K562 (cell line): ENCODE measurements at regions not wholly inside any gene's neighbourhood (a gene's known extent, or its start where the extent isn't known, plus 50 kb on each side); places are given as distances from the start of the nearest gene placed in this dataset.

Experiments used
- ATAC-seq: fragments of 200-7000 bp; cut with Tn5 transposase; 3 replicates; pipeline ENCODE4 v1.9.1; 2020; ENCODE audit warnings: moderate library complexity
- BruUV-seq: library from RNA; stranded (reverse); fragments of 400-500 nt; replicated peaks from 2 replicates; lab custom pipeline; 2021; lab: Mats Ljungman, UMichigan
- CTCF ChIA-PET: fragments of 300-600 bp; formaldehyde crosslinking; extraction: SDS; loops from one replicate; lab custom pipeline; 2021; ENCODE audit warnings: low intra/inter-chr PET ratio; lab: Yijun Ruan, JAX
- POLR2A ChIA-PET: fragments of 300-600, 350-650 bp; sonication (Branson Sonifier 250); formaldehyde crosslinking; extraction: SDS; loops from one replicate; lab custom pipeline; 2021; ENCODE audit warnings: antibody characterized with exemption, inconsistent platforms; lab: Yijun Ruan, JAX
- DNase-seq, 4 experiments: peaks; one replicate each; pipeline versions ENCODE4 v3.0.0 to v3.0.0-alpha.2; 2011 to 2018; ENCODE audit warnings: low spot score in 3 of 4, mixed read lengths in 3 of 4; ENCODE audit errors: extremely low read depth in 1 of 4
- FAIRE-seq: peaks from 2 replicates; lab custom pipeline; 2011; peaks lifted over from hg19 to GRCh38; lab: Jason Lieb, UNC
- H2AFZ ChIP-seq: 2 replicates; pipeline ENCODE4 v1.6.0; 2011; ENCODE audit warnings: low read depth, low read length, control low read depth, inconsistent platforms
- H3K27ac ChIP-seq: fragments of 200-600 bp; 3 replicates; pipeline ENCODE4 v1.8.0; 2011; ENCODE audit warnings: low read depth, mild to moderate bottlenecking, control low read depth, inconsistent platforms, low read length, moderate library complexity, mixed read lengths; ENCODE audit errors: extremely low read depth
- H3K27me3 ChIP-seq, 2 experiments: fragments of 300-600 bp in 1 of 2; 2 replicates in 1 of 2; 3 replicates in 1 of 2; pipeline versions ENCODE4 v1.6.0 to v1.8.0; 2011; ENCODE audit warnings: inconsistent platforms in 2 of 2, low read length in 2 of 2, mild to moderate bottlenecking in 1 of 2, mixed read lengths in 1 of 2, moderate library complexity in 1 of 2; ENCODE audit not compliant: control insufficient read depth in 2 of 2, insufficient read depth in 2 of 2
- H3K36me3 ChIP-seq: fragments of 300-600 bp; 3 replicates; pipeline ENCODE4 v1.8.0; 2011; ENCODE audit warnings: mild to moderate bottlenecking, low read length, inconsistent platforms; ENCODE audit not compliant: control insufficient read depth, insufficient read depth
- H3K4me1 ChIP-seq, 2 experiments: fragments of 200-600 bp in 1 of 2; replicated peaks in 1 of 2; 2 replicates in 1 of 2; 3 replicates in 1 of 2; pipeline versions ENCODE4 v1.5.1 to v1.8.0; 2011; ENCODE audit warnings: inconsistent platforms in 2 of 2, low read length in 2 of 2, mild to moderate bottlenecking in 1 of 2, mixed read lengths in 1 of 2, moderate library complexity in 1 of 2; ENCODE audit not compliant: control insufficient read depth in 2 of 2, insufficient read depth in 2 of 2
- H3K4me2 ChIP-seq: 2 replicates; pipeline ENCODE4 v1.6.1; 2011; ENCODE audit warnings: low read length, control low read depth, inconsistent platforms, mixed read lengths; ENCODE audit not compliant: insufficient read depth
- H3K4me3 ChIP-seq: fragments of 200-600 bp; sonication (generic), shearing (Covaris generic); 2 replicates; pipeline ENCODE4 v1.5.1; 2016; ENCODE audit warnings: control low read depth, inconsistent platforms
- H3K79me2 ChIP-seq: fragments of 200-600 bp; 3 replicates; pipeline ENCODE4 v1.8.0; 2011; ENCODE audit warnings: low read length, inconsistent platforms; ENCODE audit not compliant: control insufficient read depth, insufficient read depth
- H3K9ac ChIP-seq, 2 experiments: 2 replicates each; pipeline versions ENCODE4 v1.6.0 to v1.6.1; 2011; ENCODE audit warnings: low read depth in 2 of 2, low read length in 2 of 2, control low read depth in 1 of 2, inconsistent platforms in 1 of 2, mild to moderate bottlenecking in 1 of 2, mixed read lengths in 1 of 2; ENCODE audit not compliant: insufficient read depth in 1 of 2
- H3K9me1 ChIP-seq: one replicate; pipeline ENCODE4 v1.6.0; 2011; ENCODE audit warnings: inconsistent platforms, mild to moderate bottlenecking, low read length, moderate library complexity; ENCODE audit not compliant: control insufficient read depth, insufficient read depth
- H3K9me3 ChIP-seq: replicated peaks from 2 replicates; pipeline ENCODE4 v1.5.1; 2011; ENCODE audit warnings: low read depth, low read length, inconsistent platforms; ENCODE audit not compliant: control insufficient read depth, insufficient read depth
- H4K20me1 ChIP-seq: replicated peaks from 2 replicates; pipeline ENCODE4 v1.6.1; 2011; ENCODE audit warnings: low read length, inconsistent platforms, mixed read lengths; ENCODE audit not compliant: control insufficient read depth, insufficient read depth
- ARNT ChIP-seq, 2 experiments: fragments of 450-650 bp; IDR thresholded peaks; 2 replicates each; pipeline ENCODE4 v1.6.1; 2016; ENCODE audit warnings: mild to moderate bottlenecking in 1 of 2
- BCOR ChIP-seq: fragments of 450-650 bp; IDR thresholded peaks from 2 replicates; pipeline ENCODE4 v1.6.1; 2016
- BRF1 ChIP-seq: IDR thresholded peaks from 3 replicates; pipeline ENCODE4 v1.6.1; 2011; ENCODE audit warnings: borderline replicate concordance, mild to moderate bottlenecking; ENCODE audit not compliant: insufficient read length; ENCODE audit errors: extremely low read depth
- CAMTA2 ChIP-seq: fragments of 250-450 bp; sonication (Bioruptor Pico); conservative IDR thresholded peaks from 2 replicates; pipeline ENCODE4 v1.5.1; 2022
- SIN3A ChIP-seq, 2 experiments: fragments of 150-350 bp in 1 of 2; IDR thresholded peaks; 2 replicates each; pipeline ENCODE4 v1.6.1; 2011 to 2016; ENCODE audit warnings: borderline replicate concordance in 2 of 2, low read depth in 2 of 2, low read length in 2 of 2, mild to moderate bottlenecking in 2 of 2, moderate library complexity in 2 of 2; ENCODE audit not compliant: control insufficient read depth in 1 of 2
- ZNF354B ChIP-seq: fragments of 250-450 bp; sonication (Bioruptor Pico); IDR thresholded peaks from 2 replicates; pipeline ENCODE4 v1.4.0; 2020
- ZNF717 ChIP-seq: fragments of 250-450 bp; sonication (Bioruptor Pico); IDR thresholded peaks from 2 replicates; pipeline ENCODE4 v1.5.0; 2021
- ZNF778 ChIP-seq: fragments of 450-650 bp; formaldehyde crosslinking; IDR thresholded peaks from 2 replicates; pipeline ENCODE4 v1.4.0; 2020; ENCODE audit warnings: mild to moderate bottlenecking, moderate library complexity
- WGBS: fragments of 100-300 bp; shearing (Covaris generic); methylation state at CpG from one replicate; pipeline ENCODE4 v1.1.6; 2016; ENCODE audit warnings: low coverage, mixed read lengths; ENCODE audit not compliant: insufficient coverage; ENCODE audit errors: missing lambda C conversion rate; 5-methylcytosine and 5-hydroxymethylcytosine counted together
- in situ Hi-C: fragments of 300-500 bp; cut with MboI; formaldehyde crosslinking; loops from 4 replicates; pipeline ENCODE4 v1.15.0; 2018; ENCODE audit warnings: inconsistent platforms, mixed read lengths
- intact Hi-C: fragments of 100-400 bp; cut with micrococcal nuclease; formaldehyde crosslinking; loops from 2 replicates; pipeline ENCODE4 v1.14.2; 2022
- TF ChIP-seq, protein P1 (sequence below): sonication (generic); formaldehyde crosslinking; IDR thresholded peaks from 2 replicates; pipeline ENCODE4 v1.8.0; 2022; ENCODE audit warnings: mild to moderate bottlenecking, low read depth, missing genetic modification reagents
- TF ChIP-seq, protein P2 (sequence below): fragments of 250-450 bp; sonication (Bioruptor Pico); IDR thresholded peaks from 2 replicates; pipeline ENCODE4 v1.5.0; 2021

DNA sequence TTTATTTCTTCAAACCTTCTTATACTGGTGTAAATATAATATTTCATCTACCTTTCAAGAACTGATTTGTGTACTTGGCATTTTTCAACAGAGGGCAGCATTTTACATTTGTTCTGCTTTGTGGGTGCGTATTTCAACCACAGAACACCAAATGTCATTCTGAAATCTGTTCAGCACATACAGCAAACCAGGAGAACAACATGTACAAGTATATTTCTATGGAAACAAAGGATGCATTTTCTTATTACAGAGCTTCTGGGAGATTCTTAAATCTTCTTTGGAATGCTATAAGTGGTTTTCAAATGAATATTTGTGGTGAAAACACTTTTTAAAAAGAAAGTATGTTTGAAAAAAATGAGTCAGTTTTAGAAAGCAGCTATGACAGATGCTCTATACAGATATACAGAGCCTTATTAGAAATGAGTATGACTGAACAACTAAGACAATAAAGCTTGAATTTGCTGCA, 946.0 kb downstream of the FAM181B start:
- no peak overlapping the region for H2AFZ ChIP-seq
- no TSS peak for BruUV-seq

DNA sequence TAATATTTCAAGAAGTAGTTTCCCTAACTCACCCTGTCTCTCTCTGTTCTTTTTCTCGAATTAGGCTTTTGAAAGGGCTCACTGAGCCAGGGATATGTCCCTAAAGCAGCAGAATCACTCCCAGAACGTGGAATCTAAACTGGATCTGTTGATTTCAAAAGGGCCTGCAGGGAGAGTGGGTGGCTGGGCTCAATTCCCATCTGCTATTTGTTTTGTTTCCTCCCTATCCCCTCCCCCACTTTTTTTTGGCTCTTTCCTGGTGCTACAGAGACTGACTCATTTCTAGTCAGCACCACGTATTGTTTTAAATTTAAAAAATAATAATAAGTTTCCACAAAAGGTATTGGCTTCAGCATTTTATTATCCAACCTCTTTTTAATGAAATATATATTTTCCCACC, 961.5 kb downstream of the FAM181B start:
- Histone ChIP-seq H4K20me1 (no peaks in the 10 kb centered on the region), H3K4me2 (no peak overlapping the region), H3K27ac (no peak overlapping the region), H2AFZ (no peak overlapping the region), H3K79me2 (no peaks in the 10 kb centered on the region), H3K9me3 (no peaks in the 10 kb centered on the region)
- in situ Hi-C loops, result no loop called here
- no TSS peak for BruUV-seq
- TF ChIP-seq, protein P1, sequence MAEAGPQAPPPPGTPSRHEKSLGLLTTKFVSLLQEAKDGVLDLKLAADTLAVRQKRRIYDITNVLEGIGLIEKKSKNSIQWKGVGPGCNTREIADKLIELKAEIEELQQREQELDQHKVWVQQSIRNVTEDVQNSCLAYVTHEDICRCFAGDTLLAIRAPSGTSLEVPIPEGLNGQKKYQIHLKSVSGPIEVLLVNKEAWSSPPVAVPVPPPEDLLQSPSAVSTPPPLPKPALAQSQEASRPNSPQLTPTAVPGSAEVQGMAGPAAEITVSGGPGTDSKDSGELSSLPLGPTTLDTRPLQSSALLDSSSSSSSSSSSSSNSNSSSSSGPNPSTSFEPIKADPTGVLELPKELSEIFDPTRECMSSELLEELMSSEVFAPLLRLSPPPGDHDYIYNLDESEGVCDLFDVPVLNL (CRISPR knock-in tag), result no peak
- no peak for TF ChIP-seq BRF1
- TF ChIP-seq, all 486 proteins: peak for 0
- Histone ChIP-seq H3K4me1 (no peaks in the 10 kb centered on the region), H3K27me3 (no peaks in the 10 kb centered on the region), H3K36me3 (no peaks in the 10 kb centered on the region), H3K4me3 (no peak overlapping the region), H3K9me1 (no peaks in the 10 kb centered on the region), H3K9ac (no peak overlapping the region)
- ChIA-PET POLR2A (no interaction called here), CTCF (no interaction called here)
- DNase-seq (no peak), ATAC-seq (no peak), FAIRE-seq (no peak)
- WGBS, result 5% methylated on average over 3 of the region's 3 CpGs
- intact Hi-C loops, result no loop called here

More for the DNA sequence above, 946.0 kb downstream of the FAM181B start:
- Histone ChIP-seq H3K9ac (no peak overlapping the region), H3K27ac (no peak overlapping the region), H3K4me1 (no peaks in the 10 kb centered on the region), H3K4me3 (no peak overlapping the region), H3K9me1 (no peaks in the 10 kb centered on the region), H3K36me3 (no peaks in the 10 kb centered on the region), H3K27me3 (no peaks in the 10 kb centered on the region), H4K20me1 (no peaks in the 10 kb centered on the region), H3K79me2 (no peaks in the 10 kb centered on the region), H3K4me2 (no peak overlapping the region), H3K9me3 (no peaks in the 10 kb centered on the region)
- ChIA-PET CTCF (no interaction called here), POLR2A (no interaction called here)
- intact Hi-C loops, result no loop called here
- 0% methylated on average over 1 of the region's 1 CpG for WGBS
- no peak for ATAC-seq
- TF ChIP-seq CAMTA2 (CRISPR knock-in tag), result no peak
- TF ChIP-seq, protein P2, sequence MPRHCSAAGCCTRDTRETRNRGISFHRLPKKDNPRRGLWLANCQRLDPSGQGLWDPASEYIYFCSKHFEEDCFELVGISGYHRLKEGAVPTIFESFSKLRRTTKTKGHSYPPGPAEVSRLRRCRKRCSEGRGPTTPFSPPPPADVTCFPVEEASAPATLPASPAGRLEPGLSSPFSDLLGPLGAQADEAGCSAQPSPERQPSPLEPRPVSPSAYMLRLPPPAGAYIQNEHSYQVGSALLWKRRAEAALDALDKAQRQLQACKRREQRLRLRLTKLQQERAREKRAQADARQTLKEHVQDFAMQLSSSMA, result no peak
- TF ChIP-seq ZNF354B (CRISPR knock-in tag), result no peak
- TF ChIP-seq BCOR, result no peak
- no peak for TF ChIP-seq ARNT (IDR thresholded peaks at IDR 0.05)
- no peak for TF ChIP-seq ZNF717 (CRISPR knock-in tag)
- TF ChIP-seq SIN3A (IDR thresholded peaks at IDR 0.05; ENCODE audit: borderline replicate concordance in 2 of 2, control insufficient read depth in 1 of 2, low read depth in 2 of 2, low read length in 2 of 2), result no peak
- TF ChIP-seq ZNF778, result no peak
- no peak for DNase-seq
- in situ Hi-C loops, result no loop called here
- FAIRE-seq, result no peak
